Activated CD4-positive, alpha-beta T cell treated with anti-CD3 and anti-CD28 coated beads, Interleukin-2, amount 10 ng/mL, durations not matched to agents 24 days and 14 days (primary cell): ENCODE measurements at regions not wholly inside any gene's neighbourhood (a gene's known extent, or its start where the extent isn't known, plus 50 kb on each side); places are given as distances from the start of the nearest gene placed in this dataset.
A peak's percentile ranks its signal among the peaks of the same experiment; 100 is the strongest.

Source experiments
- DNase-seq: peaks from one replicate; pipeline ENCODE4 v3.0.0; 2022
- H3K27ac Mint-ChIP-seq: one replicate; pipeline ENCODE4 v1.8.0; 2022; ENCODE audit warnings: mild to moderate bottlenecking, mixed read lengths
- H3K27me3 Mint-ChIP-seq: one replicate; pipeline ENCODE4 v1.8.0; 2022; ENCODE audit warnings: mixed read lengths
- H3K36me3 Mint-ChIP-seq: one replicate; pipeline ENCODE4 v1.8.0; 2022; ENCODE audit warnings: low read depth, mild to moderate bottlenecking, mixed read lengths
- H3K4me1 Mint-ChIP-seq: one replicate; pipeline ENCODE4 v1.8.0; 2021; ENCODE audit warnings: mixed read lengths
- H3K4me3 Mint-ChIP-seq: one replicate; pipeline ENCODE4 v1.8.0; 2022; ENCODE audit warnings: mild to moderate bottlenecking, moderate library complexity, mixed read lengths
- H3K9me3 Mint-ChIP-seq: one replicate; pipeline ENCODE4 v1.8.0; 2021; ENCODE audit warnings: mixed read lengths
- intact Hi-C: fragments of 100-400 bp; cut with micrococcal nuclease; formaldehyde crosslinking; loops from one replicate; pipeline ENCODE4 v1.15.1; 2023

DNA sequence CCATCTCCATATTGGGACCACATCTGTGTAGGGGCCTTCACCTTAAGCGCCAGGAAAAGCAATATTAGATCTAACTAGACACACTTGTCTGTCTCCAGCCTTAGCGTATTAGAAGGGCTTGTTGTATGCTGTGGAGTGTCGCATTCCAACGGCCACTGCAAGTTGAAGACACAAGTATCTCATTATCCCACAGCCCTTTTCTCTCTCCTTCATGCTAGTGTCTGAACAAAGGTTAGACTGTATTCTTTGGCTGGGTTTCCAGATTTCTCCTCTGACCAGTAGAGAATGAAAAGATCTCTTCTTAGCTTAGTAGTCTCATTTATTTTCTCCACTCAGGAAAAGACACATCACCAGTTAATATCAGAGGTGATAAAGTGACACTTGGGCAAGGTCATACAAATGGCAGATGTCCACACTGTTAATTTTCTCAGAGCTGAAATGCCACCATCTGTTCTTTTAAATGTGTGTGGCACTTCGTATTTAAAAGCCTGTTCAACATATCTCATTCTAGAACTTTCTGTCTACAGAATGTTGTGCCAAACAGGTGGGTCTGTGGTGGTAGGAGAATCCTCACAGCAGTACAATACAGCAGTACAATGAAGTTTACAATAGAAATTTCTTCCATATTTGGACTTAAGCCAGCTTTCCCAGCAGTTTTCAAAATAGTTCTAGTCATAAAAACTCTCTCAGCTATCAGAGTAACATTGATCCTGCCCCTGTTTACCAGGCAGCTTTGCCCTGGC lies 94.0 kb upstream of the ITGA6 start:
- Mint-ChIP-seq H3K36me3 (no peaks in the 10 kb centered on the region), H3K4me1 (no peaks in the 10 kb centered on the region), H3K4me3 (no peak overlapping the region), H3K27me3 (peaks cover 8% of the 10 kb centered on the region), H3K9me3 (no peaks in the 10 kb centered on the region), H3K27ac (no peak overlapping the region)
- intact Hi-C loops = no loop called here
- no peak for DNase-seq

DNA sequence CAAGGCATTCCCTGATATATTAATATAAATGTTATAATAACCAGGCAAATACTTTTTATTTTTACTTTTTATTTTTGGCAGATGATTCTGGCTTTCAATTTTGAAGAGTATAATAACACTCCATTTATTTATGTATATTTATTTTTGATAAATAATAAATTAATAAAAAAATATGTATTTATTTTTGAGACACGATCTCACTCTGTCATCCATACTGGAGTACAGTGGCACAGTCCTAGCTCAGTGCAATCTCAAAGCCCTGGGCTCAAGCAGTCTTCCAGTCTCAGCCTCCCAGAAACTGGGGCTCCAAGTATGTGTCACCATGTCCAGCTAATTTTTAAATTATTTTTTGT lies 93.4 kb upstream of the ITGA6 start:
- DNase-seq = no peak
- Mint-ChIP-seq H3K27ac (no peak overlapping the region), H3K4me1 (peaks cover under 1% of the 10 kb centered on the region), H3K36me3 (no peaks in the 10 kb centered on the region), H3K27me3 (peaks cover 8% of the 10 kb centered on the region), H3K9me3 (no peaks in the 10 kb centered on the region), H3K4me3 (no peak overlapping the region)
- intact Hi-C loops = no loop called here

DNA sequence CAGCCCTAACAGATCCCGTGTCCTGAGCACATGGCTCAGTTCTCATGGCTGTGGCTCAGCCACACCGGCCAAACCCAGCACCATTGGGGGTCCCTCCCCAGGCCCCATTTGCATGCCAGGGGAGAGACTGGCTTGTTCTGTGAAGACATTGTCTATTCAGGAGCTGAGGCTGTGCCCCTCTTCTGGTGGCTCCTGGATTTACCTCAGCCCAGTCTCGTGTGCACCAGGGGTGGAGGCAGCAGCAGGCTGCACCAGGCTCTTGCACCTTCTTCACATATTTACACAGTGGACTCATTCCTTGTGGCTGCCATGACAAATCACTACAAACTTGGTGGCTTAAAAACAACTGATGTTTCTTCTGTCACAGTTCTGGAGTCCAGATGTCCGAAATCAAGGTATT lies 92.4 kb upstream of the ITGA6 start:
- intact Hi-C loops = loop anchor here (5.0 kb wide), 1 partner anchor 127 kb away; no protein-coding TSS in a partner anchor
- H3K27me3 Mint-ChIP-seq = peaks cover 8% of the 10 kb centered on the region
- H3K27ac Mint-ChIP-seq = no peak overlapping the region

DNA sequence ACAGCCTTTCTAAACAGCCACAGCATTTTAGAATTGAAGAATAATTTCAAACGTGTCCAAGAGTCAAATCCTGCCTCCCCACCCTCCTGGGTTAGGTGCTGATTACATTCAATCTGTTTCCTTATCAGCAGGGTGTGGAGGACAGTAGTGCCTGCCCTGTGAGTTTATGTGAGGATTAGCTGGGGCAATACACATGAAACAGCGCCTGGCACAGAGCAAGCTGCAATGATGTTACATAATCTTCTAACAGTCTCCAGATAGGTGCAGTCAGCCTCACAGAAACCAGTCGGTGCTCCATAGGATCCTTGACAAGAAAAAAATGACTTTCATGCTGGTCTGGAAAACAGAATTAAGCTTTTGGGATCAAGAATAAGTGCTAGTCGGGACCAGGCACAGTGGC lies 91.7 kb upstream of the ITGA6 start:
- no peak for DNase-seq
- Mint-ChIP-seq H3K27me3 (peaks cover 5% of the 10 kb centered on the region), H3K4me3 (no peak overlapping the region), H3K36me3 (no peaks in the 10 kb centered on the region), H3K27ac (no peak overlapping the region), H3K9me3 (no peaks in the 10 kb centered on the region), H3K4me1 (peaks cover 14% of the 10 kb centered on the region)
- intact Hi-C loops = loop anchor here (5.0 kb wide), 1 partner anchor 127 kb away; no protein-coding TSS in a partner anchor

More for the DNA sequence above, 92.4 kb upstream of the ITGA6 start:
- H3K9me3 Mint-ChIP-seq = no peaks in the 10 kb centered on the region
- no peak for DNase-seq
- H3K36me3 Mint-ChIP-seq = no peaks in the 10 kb centered on the region
- H3K4me1 Mint-ChIP-seq = peaks cover 10% of the 10 kb centered on the region
- no peak overlapping the region for H3K4me3 Mint-ChIP-seq

DNA sequence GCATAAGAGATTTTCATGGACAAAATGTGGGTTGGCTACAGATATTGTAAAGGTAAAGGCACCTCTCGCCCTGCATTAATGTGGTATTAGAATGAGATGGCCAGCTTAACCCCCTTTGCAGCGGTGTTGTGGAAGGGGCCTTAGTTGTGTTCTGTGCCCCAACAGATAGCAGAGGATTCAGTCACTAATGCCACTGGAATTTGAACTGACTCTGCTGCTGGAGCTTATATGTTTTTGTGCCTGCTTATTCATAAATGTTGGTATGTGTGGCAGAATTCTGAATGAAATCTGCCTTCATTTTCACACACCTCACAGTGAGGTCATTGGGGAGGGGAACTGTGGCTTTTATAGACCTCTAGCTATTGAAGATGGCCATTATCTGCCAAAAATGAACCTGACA lies 90.7 kb upstream of the ITGA6 start:
- H3K9me3 Mint-ChIP-seq = no peaks in the 10 kb centered on the region
- DNase-seq = no peak
- peaks cover 14% of the 10 kb centered on the region for H3K4me1 Mint-ChIP-seq
- H3K27me3 Mint-ChIP-seq = peaks cover 2% of the 10 kb centered on the region
- H3K27ac Mint-ChIP-seq = no peak overlapping the region
- no peaks in the 10 kb centered on the region for H3K36me3 Mint-ChIP-seq
- intact Hi-C loops = loop anchor here (5.0 kb wide), 1 partner anchor 126 kb away; no protein-coding TSS in a partner anchor
- no peak overlapping the region for H3K4me3 Mint-ChIP-seq

DNA sequence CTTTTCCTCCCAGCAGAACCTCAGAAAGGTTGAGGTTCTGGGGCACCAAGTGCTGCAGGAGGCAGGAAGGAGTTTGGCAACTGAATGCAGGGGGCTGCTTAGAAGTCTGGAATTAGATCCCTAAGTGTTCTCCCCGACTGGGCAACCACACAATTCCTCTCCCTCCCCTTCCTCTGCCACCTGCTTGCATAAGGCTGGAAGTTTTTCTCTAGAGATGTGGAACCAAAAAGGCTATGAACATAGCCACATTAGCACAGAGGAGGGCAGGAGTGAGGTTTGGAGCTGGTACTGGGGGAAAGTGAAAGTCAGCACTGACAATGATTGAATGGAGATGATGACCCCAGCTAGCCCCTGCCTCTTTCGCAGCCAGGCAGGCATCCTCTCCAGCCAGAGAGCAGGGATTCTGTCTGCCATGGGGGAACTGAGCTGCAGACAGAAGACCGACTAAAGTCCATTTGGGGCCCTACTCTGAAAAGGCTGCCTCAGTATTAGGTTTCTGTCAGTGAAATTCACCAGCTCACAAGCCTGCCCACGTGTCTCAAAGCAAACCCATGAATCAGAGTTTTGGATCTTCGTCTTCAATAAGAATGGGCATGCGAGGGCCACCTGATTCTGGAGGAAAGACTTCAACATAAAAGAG lies 87.9 kb upstream of the ITGA6 start:
- no peak for DNase-seq
- intact Hi-C loops = loop anchor here (5.0 kb wide), 1 partner anchor 123 kb away; no protein-coding TSS in a partner anchor
- Mint-ChIP-seq H3K27me3 (peaks cover 2% of the 10 kb centered on the region), H3K27ac (no peak overlapping the region), H3K36me3 (no peaks in the 10 kb centered on the region), H3K4me1 (peaks cover 14% of the 10 kb centered on the region), H3K9me3 (peaks cover 4% of the 10 kb centered on the region), H3K4me3 (peak overlapping the region; percentile 20)

DNA sequence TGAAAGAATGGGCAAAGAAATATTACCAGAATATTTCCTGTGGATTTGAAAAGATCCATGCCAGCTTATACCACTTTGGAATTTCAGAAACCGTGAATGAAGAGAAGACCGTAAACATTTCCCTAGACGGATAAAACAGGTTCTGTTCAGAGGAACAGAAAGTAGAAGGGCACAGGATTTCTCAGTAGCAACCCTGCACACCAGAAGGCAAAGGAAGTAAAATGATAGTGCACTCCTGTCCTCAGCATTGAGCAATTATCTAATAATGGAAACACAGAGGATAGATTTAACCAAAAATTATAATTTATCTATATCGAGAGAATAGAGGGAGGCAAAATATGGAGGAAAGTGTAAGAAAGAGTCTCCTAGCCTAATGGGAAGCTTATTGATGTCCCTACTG lies 87.0 kb upstream of the ITGA6 start:
- Mint-ChIP-seq H3K4me1 (peaks cover 14% of the 10 kb centered on the region), H3K4me3 (peak overlapping the region; percentile 20), H3K27me3 (peaks cover 1% of the 10 kb centered on the region), H3K27ac (no peak overlapping the region), H3K9me3 (peaks cover 4% of the 10 kb centered on the region), H3K36me3 (peaks cover 1% of the 10 kb centered on the region)
- intact Hi-C loops = no loop called here
- no peak for DNase-seq

DNA sequence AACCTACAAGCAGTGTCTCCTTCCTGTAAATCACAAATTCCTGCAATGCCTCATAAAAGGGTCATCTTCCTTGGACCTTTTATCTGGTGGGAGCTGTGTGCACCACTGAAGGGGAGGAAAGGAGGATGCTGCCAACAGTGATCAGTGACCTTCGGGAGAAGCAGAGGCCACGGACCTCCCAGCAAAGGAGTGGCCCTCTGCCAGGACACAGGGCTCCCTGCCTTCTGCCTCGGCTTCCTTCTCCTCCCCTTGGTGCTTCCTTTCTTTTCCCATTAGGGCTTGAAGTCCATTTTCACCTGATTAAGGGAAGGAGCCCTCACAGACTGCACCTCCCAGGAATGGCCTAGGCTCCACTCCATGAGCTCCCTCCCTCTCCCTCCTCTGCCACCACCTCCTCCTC lies 85.3 kb upstream of the ITGA6 start:
- Mint-ChIP-seq H3K27me3 (no peaks in the 10 kb centered on the region), H3K4me3 (no peak overlapping the region), H3K4me1 (peaks cover 14% of the 10 kb centered on the region), H3K27ac (no peak overlapping the region), H3K36me3 (peaks cover 1% of the 10 kb centered on the region), H3K9me3 (peaks cover 10% of the 10 kb centered on the region)
- intact Hi-C loops = no loop called here
- DNase-seq = no peak

DNA sequence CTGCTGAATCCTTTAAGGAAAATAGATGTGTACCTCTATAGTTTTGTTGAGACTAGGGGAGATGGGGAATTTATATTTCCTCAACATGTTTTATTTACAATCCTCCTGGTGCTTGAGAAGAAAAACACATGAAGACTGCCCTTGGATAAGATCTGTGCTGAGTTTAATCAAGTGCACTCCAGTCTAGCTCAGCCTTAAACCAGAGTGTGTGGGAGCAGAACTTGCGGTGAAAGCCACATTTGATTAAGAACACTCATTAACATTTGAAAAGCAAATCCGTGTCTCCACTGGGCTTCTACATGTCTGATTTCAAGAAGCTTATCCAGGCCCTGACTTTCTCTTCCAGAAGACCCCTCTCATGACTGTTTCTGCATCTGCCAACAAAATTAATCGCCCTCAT lies 84.8 kb upstream of the ITGA6 start:
- peaks cover 1% of the 10 kb centered on the region for H3K36me3 Mint-ChIP-seq
- peaks cover 10% of the 10 kb centered on the region for H3K9me3 Mint-ChIP-seq
- no peak overlapping the region for H3K4me3 Mint-ChIP-seq
- H3K27ac Mint-ChIP-seq = no peak overlapping the region
- intact Hi-C loops = no loop called here
- DNase-seq = no peak
- H3K4me1 Mint-ChIP-seq = peaks cover 14% of the 10 kb centered on the region
- peaks cover 4% of the 10 kb centered on the region for H3K27me3 Mint-ChIP-seq

DNA sequence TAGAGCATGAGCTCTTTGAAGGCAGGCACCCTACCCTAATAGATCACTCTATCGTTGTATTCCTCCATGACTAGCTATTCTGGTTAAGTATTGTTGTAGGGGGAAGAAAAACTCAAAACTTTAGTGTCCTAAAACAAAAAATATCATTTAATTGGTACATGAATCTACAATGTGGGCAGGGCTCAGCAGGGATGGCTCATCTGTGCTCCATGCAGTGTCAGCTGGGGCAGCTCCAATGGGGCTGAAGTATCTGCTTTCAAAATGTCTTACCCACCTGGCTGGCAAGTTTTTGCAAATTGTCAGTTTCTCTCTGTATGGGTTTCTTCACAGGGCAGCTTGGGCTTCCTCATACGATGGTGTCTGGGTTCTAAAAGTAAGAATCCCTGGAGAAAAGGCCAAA lies 83.2 kb upstream of the ITGA6 start:
- H3K27me3 Mint-ChIP-seq = peaks cover 4% of the 10 kb centered on the region
- intact Hi-C loops = no loop called here
- no peak overlapping the region for H3K4me3 Mint-ChIP-seq
- peaks cover 1% of the 10 kb centered on the region for H3K36me3 Mint-ChIP-seq
- DNase-seq = no peak
- H3K4me1 Mint-ChIP-seq = peaks cover 12% of the 10 kb centered on the region
- peaks cover 10% of the 10 kb centered on the region for H3K9me3 Mint-ChIP-seq
- no peak overlapping the region for H3K27ac Mint-ChIP-seq

DNA sequence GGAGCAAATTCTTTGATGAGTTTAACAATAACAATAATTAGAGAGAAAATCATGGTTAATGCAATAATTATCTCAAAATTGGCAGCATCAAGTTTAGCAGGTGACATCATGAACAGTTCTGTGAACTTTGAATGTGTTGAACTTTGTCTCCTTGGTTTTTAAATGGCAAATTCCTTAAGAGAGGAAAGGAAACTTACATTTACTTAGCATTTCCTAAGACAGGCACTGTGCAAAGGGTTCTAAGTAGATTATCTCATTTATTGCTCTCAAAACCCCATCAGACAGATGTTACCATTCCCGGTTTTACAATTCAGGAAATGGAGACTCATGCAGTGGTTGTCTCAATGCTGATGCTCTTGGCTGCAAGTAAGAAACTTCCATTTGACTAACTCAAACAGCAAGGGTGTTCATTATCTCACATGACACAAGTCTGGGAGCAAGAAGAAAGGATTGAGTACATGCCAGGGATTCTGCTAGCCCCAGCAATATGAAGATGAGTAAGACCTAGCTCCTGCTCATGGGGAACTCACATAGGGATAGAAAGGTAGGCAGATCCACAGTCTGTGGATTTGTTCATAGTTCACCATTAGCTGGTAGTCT lies 81.3 kb upstream of the ITGA6 start:
- peaks cover 1% of the 10 kb centered on the region for H3K36me3 Mint-ChIP-seq
- H3K27ac Mint-ChIP-seq = no peak overlapping the region
- no peaks in the 10 kb centered on the region for H3K4me1 Mint-ChIP-seq
- no peak for DNase-seq
- peaks cover 4% of the 10 kb centered on the region for H3K27me3 Mint-ChIP-seq
- H3K4me3 Mint-ChIP-seq = no peak overlapping the region
- H3K9me3 Mint-ChIP-seq = peaks cover 10% of the 10 kb centered on the region
- intact Hi-C loops = no loop called here

DNA sequence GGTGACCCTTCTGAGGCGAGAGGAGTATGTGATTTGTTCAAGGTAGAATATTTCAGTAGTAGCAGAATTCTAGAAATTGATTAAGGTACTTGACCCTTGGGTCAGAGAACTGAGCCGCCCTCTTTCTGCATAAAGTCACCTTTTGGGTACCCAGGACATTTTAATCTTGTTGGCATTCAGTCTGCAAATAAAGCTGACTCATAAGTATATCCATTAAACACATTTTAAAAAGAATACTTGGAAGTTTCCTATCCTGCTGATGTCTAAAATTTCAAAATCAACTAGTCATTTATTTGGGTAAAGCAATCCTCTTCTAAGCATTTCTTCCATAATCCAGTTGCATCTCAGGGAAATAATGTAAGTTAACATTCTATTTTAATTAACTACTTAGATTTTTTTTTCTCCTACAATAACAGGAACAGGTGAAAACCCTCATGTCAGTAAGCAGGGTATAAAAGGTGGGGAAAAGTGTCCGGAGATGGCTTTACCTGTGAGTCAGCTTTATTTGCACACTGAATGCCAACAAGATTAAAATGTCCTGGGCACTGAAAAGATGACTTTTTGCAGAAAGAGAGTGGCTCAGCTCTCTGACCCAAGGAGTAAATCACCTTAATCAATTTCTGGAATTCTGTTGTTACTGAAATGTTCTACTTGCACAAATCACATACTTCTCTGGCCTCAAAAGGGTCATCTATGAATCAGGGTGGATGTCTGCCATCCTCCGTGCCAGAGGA lies 78.7 kb upstream of the ITGA6 start:
- H3K4me1 Mint-ChIP-seq = no peaks in the 10 kb centered on the region
- H3K36me3 Mint-ChIP-seq = peaks cover 1% of the 10 kb centered on the region
- intact Hi-C loops = no loop called here
- no peak overlapping the region for H3K4me3 Mint-ChIP-seq
- peaks cover 8% of the 10 kb centered on the region for H3K9me3 Mint-ChIP-seq
- peaks cover 4% of the 10 kb centered on the region for H3K27me3 Mint-ChIP-seq
- DNase-seq = no peak
- H3K27ac Mint-ChIP-seq = no peak overlapping the region

DNA sequence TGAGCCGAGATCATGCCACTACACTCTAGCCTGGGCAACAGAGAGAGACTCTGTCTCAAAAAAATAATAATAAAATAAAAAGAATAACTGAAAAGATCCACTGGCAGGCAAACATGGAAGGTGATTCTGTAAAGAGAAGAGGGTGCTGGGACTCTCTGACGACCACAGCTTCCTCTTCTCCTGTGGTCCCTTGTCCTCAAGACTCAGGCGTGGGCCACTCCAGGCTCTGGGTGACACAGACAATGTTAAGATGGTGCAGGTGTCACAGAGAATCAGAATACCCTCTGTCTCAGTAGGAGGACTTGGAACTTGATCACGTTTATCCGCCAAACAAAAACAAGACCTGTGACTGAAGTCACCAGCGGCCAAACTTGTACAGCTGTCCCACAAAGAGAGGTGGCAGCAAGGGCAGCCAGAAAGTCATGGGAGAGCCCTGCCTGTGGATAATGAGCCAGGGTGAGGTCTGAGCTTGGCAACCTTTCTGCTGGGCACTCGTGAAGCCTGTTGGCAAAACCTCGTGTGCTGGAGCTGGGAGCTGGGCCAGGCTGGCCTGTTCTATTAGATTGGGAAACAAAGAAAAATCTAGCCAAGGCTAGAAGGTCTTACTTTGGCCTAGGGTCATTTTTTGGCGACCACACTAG lies 76.4 kb upstream of the ITGA6 start:
- Mint-ChIP-seq H3K4me3 (no peak overlapping the region), H3K27me3 (peaks cover 4% of the 10 kb centered on the region), H3K4me1 (no peaks in the 10 kb centered on the region), H3K36me3 (no peaks in the 10 kb centered on the region), H3K27ac (no peak overlapping the region), H3K9me3 (peaks cover 3% of the 10 kb centered on the region)
- no peak for DNase-seq
- intact Hi-C loops = no loop called here
